Glutamatergic neuron (in vitro differentiated cells): ENCODE measurements at regions not wholly inside any gene's neighbourhood (a gene's known extent, or its start where the extent isn't known, plus 50 kb on each side); places are given as distances from the start of the nearest gene placed in this dataset.
"Not testable (repeated sequence)": the region's sequence is repeated elsewhere in the genome, so short reads cannot be mapped to it uniquely, and the experiment has no call there.

Experiments
- DNase-seq: peaks from one replicate; pipeline ENCODE4 v3.0.0; 2022
- H3K27ac Mint-ChIP-seq: one replicate; pipeline ENCODE4 v1.8.0; 2020; ENCODE audit warnings: mild to moderate bottlenecking, mixed read lengths, inconsistent platforms; ENCODE audit not compliant: unreplicated experiment
- H3K27me3 Mint-ChIP-seq: one replicate; pipeline ENCODE4 v1.8.0; 2020; ENCODE audit warnings: mild to moderate bottlenecking, moderate library complexity, mixed read lengths, inconsistent platforms; ENCODE audit not compliant: unreplicated experiment
- H3K36me3 Mint-ChIP-seq: one replicate; pipeline ENCODE4 v1.8.0; 2020; ENCODE audit warnings: mild to moderate bottlenecking, mixed read lengths, inconsistent platforms; ENCODE audit not compliant: unreplicated experiment
- H3K4me1 Mint-ChIP-seq: one replicate; pipeline ENCODE4 v1.8.0; 2020; ENCODE audit warnings: mild to moderate bottlenecking, low read depth, mixed read lengths, inconsistent platforms; ENCODE audit not compliant: unreplicated experiment
- H3K4me3 Mint-ChIP-seq: one replicate; pipeline ENCODE4 v1.8.0; 2020; ENCODE audit warnings: mild to moderate bottlenecking, mixed read lengths, inconsistent platforms; ENCODE audit not compliant: unreplicated experiment
- H3K9me3 Mint-ChIP-seq: one replicate; pipeline ENCODE4 v1.8.0; 2020; ENCODE audit warnings: mild to moderate bottlenecking, moderate library complexity, mixed read lengths, inconsistent platforms; ENCODE audit not compliant: unreplicated experiment
- CTCF ChIP-seq: fragments of 200-600 bp; sonication (generic); IDR thresholded peaks from one replicate; pipeline ENCODE4 v1.5.0; 2021; ENCODE audit not compliant: partially characterized antibody, unreplicated experiment

- H3K9me3 Mint-ChIP-seq, DNase-seq, H3K4me1 Mint-ChIP-seq, H3K4me3 Mint-ChIP-seq, H3K27ac Mint-ChIP-seq, H3K27me3 Mint-ChIP-seq: not testable (repeated sequence)
- peaks cover 18% of the 10 kb centered on the region for H3K36me3 Mint-ChIP-seq
These were observed 80.4 kb upstream of the B3GAT1 start for GRCh38 chr11:134492411-134492810.

- no peak for TF ChIP-seq CTCF
- Mint-ChIP-seq H3K4me1 (peaks cover 12% of the 10 kb centered on the region), H3K9me3 (peaks cover 9% of the 10 kb centered on the region), H3K36me3 (no peaks in the 10 kb centered on the region), H3K4me3 (no peak overlapping the region), H3K27me3 (peaks cover 2% of the 10 kb centered on the region), H3K27ac (no peak overlapping the region)
- no peak for DNase-seq
These were observed 77.7 kb upstream of the B3GAT1 start for GRCh38 chr11:134489728-134490127.

- no peak for DNase-seq
- peak overlapping the region; percentile 70 for H3K27ac Mint-ChIP-seq
- peaks cover 20% of the 10 kb centered on the region for H3K4me1 Mint-ChIP-seq
- H3K9me3 Mint-ChIP-seq, result peaks cover 8% of the 10 kb centered on the region
- H3K27me3 Mint-ChIP-seq, result peaks cover 4% of the 10 kb centered on the region
- no peak for TF ChIP-seq CTCF
- H3K36me3 Mint-ChIP-seq, result peaks cover 4% of the 10 kb centered on the region
- H3K4me3 Mint-ChIP-seq, result no peak overlapping the region
These were observed 76.9 kb upstream of the B3GAT1 start for GRCh38 chr11:134488913-134489312.

GRCh38 chr11:134488512-134488911, 76.5 kb upstream of the B3GAT1 start:
- Mint-ChIP-seq H3K9me3 (peaks cover 8% of the 10 kb centered on the region), H3K36me3 (peaks cover 4% of the 10 kb centered on the region), H3K27me3 (peaks cover 6% of the 10 kb centered on the region), H3K27ac (peak overlapping the region; percentile 70), H3K4me3 (no peak overlapping the region), H3K4me1 (peaks cover 23% of the 10 kb centered on the region)
- TF ChIP-seq CTCF, result no peak
- no peak for DNase-seq

GRCh38 chr11:134487696-134488095, 75.7 kb upstream of the B3GAT1 start:
- Mint-ChIP-seq H3K27ac (no peak overlapping the region), H3K27me3 (peaks cover 6% of the 10 kb centered on the region), H3K36me3 (peaks cover 4% of the 10 kb centered on the region), H3K9me3 (peaks cover 8% of the 10 kb centered on the region), H3K4me1 (peaks cover 23% of the 10 kb centered on the region), H3K4me3 (no peak overlapping the region)
- DNase-seq, result no peak
- no peak for TF ChIP-seq CTCF

GRCh38 chr11:134486704-134487103, 74.7 kb upstream of the B3GAT1 start:
- TF ChIP-seq CTCF, result no peak
- no peak for DNase-seq
- Mint-ChIP-seq H3K27ac (no peak overlapping the region), H3K4me1 (peaks cover 28% of the 10 kb centered on the region), H3K27me3 (peaks cover 6% of the 10 kb centered on the region), H3K9me3 (peaks cover 8% of the 10 kb centered on the region), H3K4me3 (no peak overlapping the region), H3K36me3 (peaks cover 4% of the 10 kb centered on the region)
